ENCODE measurements at regions not wholly inside any gene's neighbourhood (a gene's known extent, or its start where the extent isn't known, plus 50 kb on each side); places are given as distances from the start of the nearest gene placed in this dataset.

GRCh38 chr4:11342401-11342800, 86.3 kb downstream of the HS3ST1 start:
- Mint-ChIP-seq H3K9me3 (no peaks in the 10 kb centered on the region), H3K4me1 (no peaks in the 10 kb centered on the region), H3K27ac (ENCODE audit: low read depth) (no peak overlapping the region), H3K27me3 (peaks cover 11% of the 10 kb centered on the region), H3K36me3 (ENCODE audit: insufficient read depth) (no peaks in the 10 kb centered on the region), H3K4me3 (no peak overlapping the region)
- no peak for DNase-seq (ENCODE audit: low spot score in 2 of 2)
- no peak for ATAC-seq (replicated peaks; ENCODE audit: extremely low read depth, poor library complexity, severe bottlenecking)

DNA sequence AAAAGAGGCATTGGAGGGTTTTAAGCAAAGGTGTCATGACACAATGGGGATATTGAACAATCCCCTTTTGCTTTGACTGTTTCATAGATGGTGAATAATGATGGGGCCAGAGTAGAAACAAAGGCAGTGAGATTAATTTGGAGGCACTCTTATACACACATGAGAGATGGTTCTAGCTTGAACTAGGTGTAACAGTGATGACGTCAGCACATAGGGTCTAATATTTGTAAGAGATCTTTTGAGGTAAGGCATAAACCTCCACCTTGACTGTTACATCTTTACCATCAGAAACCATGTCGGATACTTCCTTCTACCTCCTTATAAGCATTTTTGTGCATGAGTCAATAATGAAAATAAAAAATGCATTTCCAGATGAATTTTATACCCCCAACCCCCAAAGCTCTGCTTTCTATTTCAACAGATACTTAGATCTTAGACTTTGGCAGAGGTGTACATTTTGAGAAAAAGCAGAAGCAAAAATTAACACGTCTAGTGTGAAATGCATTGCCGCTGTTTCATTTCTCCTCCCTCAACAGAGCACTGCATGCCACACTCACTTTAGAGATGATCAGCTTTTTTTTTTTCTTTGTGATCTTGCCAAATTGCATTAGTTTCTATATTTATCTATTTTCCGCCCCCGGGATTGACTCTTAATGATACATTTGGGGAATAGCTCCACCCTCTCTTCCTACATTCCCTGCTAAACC, 87.2 kb downstream of the HS3ST1 start:
- no peaks in the 10 kb centered on the region for H3K36me3 Mint-ChIP-seq (ENCODE audit: insufficient read depth)
- ATAC-seq (replicated peaks; ENCODE audit: extremely low read depth, poor library complexity, severe bottlenecking): no peak
- H3K4me1 Mint-ChIP-seq: peaks cover 5% of the 10 kb centered on the region
- H3K27ac Mint-ChIP-seq (ENCODE audit: low read depth): no peak overlapping the region
- no peaks in the 10 kb centered on the region for H3K9me3 Mint-ChIP-seq
- H3K4me3 Mint-ChIP-seq: no peak overlapping the region
- peaks cover 11% of the 10 kb centered on the region for H3K27me3 Mint-ChIP-seq
- DNase-seq (ENCODE audit: low spot score in 2 of 2): no peak

DNA sequence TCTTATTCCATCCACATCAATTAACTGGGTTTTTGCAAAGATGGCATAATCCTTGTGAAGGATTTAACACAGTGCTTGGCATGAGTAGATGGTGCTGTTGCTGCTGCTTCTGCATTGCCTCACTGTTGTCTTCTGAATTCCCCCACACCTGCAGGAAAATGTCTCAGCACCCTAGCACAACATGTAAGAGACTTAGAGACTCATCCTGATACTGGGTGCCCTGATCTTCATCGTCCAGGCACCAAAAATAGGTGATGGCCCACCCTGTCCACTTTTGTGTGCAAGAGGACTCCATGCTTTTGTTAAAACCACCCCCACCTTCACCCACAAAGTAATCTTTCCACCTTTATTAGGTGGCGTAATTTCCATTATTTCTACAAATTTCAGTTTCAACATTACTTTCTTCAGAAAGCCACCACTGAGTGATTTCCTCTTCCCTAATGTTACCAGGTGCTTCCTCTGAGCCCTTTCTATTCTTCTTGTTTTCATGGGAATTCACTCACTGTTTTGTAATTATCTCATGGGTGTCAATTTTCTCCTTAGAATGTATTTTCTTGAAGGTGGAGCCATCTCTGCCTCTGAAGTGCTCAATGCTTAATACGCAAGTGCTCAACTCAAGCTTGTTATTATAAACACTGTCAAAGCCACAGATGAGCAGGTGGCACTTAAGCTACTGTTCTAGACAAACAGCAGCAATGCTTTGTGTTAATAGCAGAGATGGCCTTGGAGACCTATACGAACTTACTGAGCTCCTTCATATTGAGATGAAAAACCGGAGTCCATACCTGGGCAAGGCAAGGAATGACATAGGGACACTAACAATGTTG, 89.5 kb downstream of the HS3ST1 start:
- ATAC-seq (replicated peaks; ENCODE audit: extremely low read depth, poor library complexity, severe bottlenecking): no peak

GRCh38 chr4:11337287-11337686, 91.4 kb downstream of the HS3ST1 start:
- Mint-ChIP-seq H3K27ac (ENCODE audit: low read depth) (no peak overlapping the region), H3K9me3 (peaks cover 6% of the 10 kb centered on the region), H3K4me3 (no peak overlapping the region), H3K4me1 (peaks cover 5% of the 10 kb centered on the region), H3K36me3 (ENCODE audit: insufficient read depth) (no peaks in the 10 kb centered on the region), H3K27me3 (peaks cover 18% of the 10 kb centered on the region)
- ATAC-seq (replicated peaks; ENCODE audit: extremely low read depth, poor library complexity, severe bottlenecking): no peak
- DNase-seq (ENCODE audit: low spot score in 2 of 2): no peak

More for the DNA sequence above, 89.5 kb downstream of the HS3ST1 start:
- H3K27ac Mint-ChIP-seq (ENCODE audit: low read depth): no peak overlapping the region
- H3K36me3 Mint-ChIP-seq (ENCODE audit: insufficient read depth): no peaks in the 10 kb centered on the region
- no peaks in the 10 kb centered on the region for H3K9me3 Mint-ChIP-seq
- H3K4me1 Mint-ChIP-seq: peaks cover 5% of the 10 kb centered on the region
- H3K27me3 Mint-ChIP-seq: peaks cover 11% of the 10 kb centered on the region
- no peak overlapping the region for H3K4me3 Mint-ChIP-seq
- no peak for DNase-seq (ENCODE audit: low spot score in 2 of 2)

GRCh38 chr4:11336435-11336834, 92.3 kb downstream of the HS3ST1 start:
- Mint-ChIP-seq H3K4me3 (no peak overlapping the region), H3K27ac (ENCODE audit: low read depth) (no peak overlapping the region)

GRCh38 chr4:11334887-11335286, 93.8 kb downstream of the HS3ST1 start:
- H3K4me3 Mint-ChIP-seq: no peak overlapping the region
- peaks cover 18% of the 10 kb centered on the region for H3K27me3 Mint-ChIP-seq
- no peaks in the 10 kb centered on the region for H3K36me3 Mint-ChIP-seq (ENCODE audit: insufficient read depth)
- peaks cover 6% of the 10 kb centered on the region for H3K9me3 Mint-ChIP-seq
- DNase-seq (ENCODE audit: low spot score in 2 of 2) (no peak), ATAC-seq (replicated peaks; ENCODE audit: extremely low read depth, poor library complexity, severe bottlenecking) (no peak)
- H3K4me1 Mint-ChIP-seq: peaks cover 5% of the 10 kb centered on the region
- H3K27ac Mint-ChIP-seq (ENCODE audit: low read depth): no peak overlapping the region

More at GRCh38 chr4:11336435-11336834, 92.3 kb downstream of the HS3ST1 start:
- Mint-ChIP-seq H3K4me1 (peaks cover 5% of the 10 kb centered on the region), H3K9me3 (peaks cover 6% of the 10 kb centered on the region), H3K36me3 (ENCODE audit: insufficient read depth) (no peaks in the 10 kb centered on the region), H3K27me3 (peaks cover 18% of the 10 kb centered on the region)
- DNase-seq (ENCODE audit: low spot score in 2 of 2) (no peak), ATAC-seq (replicated peaks; ENCODE audit: extremely low read depth, poor library complexity, severe bottlenecking) (no peak)

DNA sequence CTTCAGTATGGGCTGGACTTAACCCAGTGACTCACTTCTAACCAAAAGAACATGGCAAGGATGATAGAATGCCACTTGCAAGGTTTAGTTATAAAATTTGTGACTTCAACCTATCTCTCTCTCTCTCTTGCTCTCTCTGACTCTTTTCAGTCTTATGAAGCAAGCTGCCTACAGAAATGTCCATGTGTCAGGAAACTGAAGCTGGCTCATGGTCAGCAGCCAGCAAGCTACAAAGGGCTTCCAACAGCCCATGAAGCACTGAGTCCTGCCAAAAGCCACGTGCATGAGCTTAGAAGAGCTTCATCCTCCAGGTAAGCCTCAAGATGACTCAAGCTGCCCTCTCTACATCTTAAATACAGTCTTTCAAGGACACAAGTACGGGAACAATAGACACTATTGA, 100.3 kb downstream of the HS3ST1 start:
- no peak overlapping the region for H3K27ac Mint-ChIP-seq (ENCODE audit: low read depth)
- no peak overlapping the region for H3K4me3 Mint-ChIP-seq
- ATAC-seq (replicated peaks; ENCODE audit: extremely low read depth, poor library complexity, severe bottlenecking) (no peak), DNase-seq (ENCODE audit: low spot score in 2 of 2) (no peak)
- H3K27me3 Mint-ChIP-seq: peaks cover 24% of the 10 kb centered on the region
- H3K36me3 Mint-ChIP-seq (ENCODE audit: insufficient read depth): no peaks in the 10 kb centered on the region
- no peaks in the 10 kb centered on the region for H3K4me1 Mint-ChIP-seq
- peaks cover 6% of the 10 kb centered on the region for H3K9me3 Mint-ChIP-seq

GRCh38 chr4:11326021-11326420, 102.7 kb downstream of the HS3ST1 start:
- Mint-ChIP-seq H3K27me3 (peaks cover 17% of the 10 kb centered on the region), H3K4me1 (no peaks in the 10 kb centered on the region), H3K9me3 (peaks cover 9% of the 10 kb centered on the region), H3K4me3 (no peak overlapping the region), H3K36me3 (ENCODE audit: insufficient read depth) (no peaks in the 10 kb centered on the region), H3K27ac (ENCODE audit: low read depth) (no peak overlapping the region)
- no peak for ATAC-seq (replicated peaks; ENCODE audit: extremely low read depth, poor library complexity, severe bottlenecking)
- no peak for DNase-seq (ENCODE audit: low spot score in 2 of 2)

DNA sequence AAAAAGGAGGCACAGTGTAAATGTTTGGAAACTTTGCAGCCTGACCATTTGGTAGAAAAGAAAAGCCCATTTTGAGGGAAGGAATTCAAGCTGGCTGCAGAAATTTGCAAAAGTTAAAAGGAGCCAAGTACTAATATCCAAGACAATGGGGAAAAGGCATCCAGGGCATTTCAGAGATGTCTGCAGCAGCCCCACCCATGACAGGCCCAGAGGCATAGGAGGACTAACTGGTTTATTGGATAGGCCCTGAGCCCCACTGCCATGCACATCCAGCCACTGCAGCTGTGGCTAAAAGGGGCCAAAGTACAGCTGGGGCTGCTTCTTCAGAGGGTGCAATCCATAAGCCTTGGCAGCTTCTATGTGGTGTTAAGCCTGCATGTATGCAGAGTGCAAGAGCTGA, 104.9 kb downstream of the HS3ST1 start:
- Mint-ChIP-seq H3K9me3 (peaks cover 9% of the 10 kb centered on the region), H3K4me3 (no peak overlapping the region), H3K27me3 (peaks cover 13% of the 10 kb centered on the region), H3K27ac (ENCODE audit: low read depth) (no peak overlapping the region), H3K36me3 (ENCODE audit: insufficient read depth) (no peaks in the 10 kb centered on the region), H3K4me1 (no peaks in the 10 kb centered on the region)
- DNase-seq (ENCODE audit: low spot score in 2 of 2): no peak
- ATAC-seq (replicated peaks; ENCODE audit: extremely low read depth, poor library complexity, severe bottlenecking): no peak

GRCh38 chr4:11313157-11313943, 115.3 kb downstream of the HS3ST1 start:
- DNase-seq (ENCODE audit: low spot score in 2 of 2) (no peak), ATAC-seq (replicated peaks; ENCODE audit: extremely low read depth, poor library complexity, severe bottlenecking) (no peak)
- H3K27ac Mint-ChIP-seq (ENCODE audit: low read depth): no peak overlapping the region
- peaks cover 2% of the 10 kb centered on the region for H3K36me3 Mint-ChIP-seq (ENCODE audit: insufficient read depth)
- H3K27me3 Mint-ChIP-seq: no peaks in the 10 kb centered on the region
- no peaks in the 10 kb centered on the region for H3K4me1 Mint-ChIP-seq
- no peak overlapping the region for H3K4me3 Mint-ChIP-seq
- peaks cover 12% of the 10 kb centered on the region for H3K9me3 Mint-ChIP-seq

- ATAC-seq (replicated peaks; ENCODE audit: extremely low read depth, poor library complexity, severe bottlenecking): no peak
- no peaks in the 10 kb centered on the region for H3K27me3 Mint-ChIP-seq
- H3K27ac Mint-ChIP-seq (ENCODE audit: low read depth): no peak overlapping the region
- H3K4me3 Mint-ChIP-seq: no peak overlapping the region
- H3K9me3 Mint-ChIP-seq: peaks cover 12% of the 10 kb centered on the region
- H3K36me3 Mint-ChIP-seq (ENCODE audit: insufficient read depth): peaks cover 1% of the 10 kb centered on the region
- H3K4me1 Mint-ChIP-seq: no peaks in the 10 kb centered on the region
- no peak for DNase-seq (ENCODE audit: low spot score in 2 of 2)
Measured at GRCh38 chr4:11312389-11312788, 116.3 kb downstream of the HS3ST1 start.

GRCh38 chr4:11301075-11301660, 127.5 kb downstream of the HS3ST1 start:
- Mint-ChIP-seq H3K27me3 (no peaks in the 10 kb centered on the region), H3K4me3 (no peak overlapping the region), H3K36me3 (ENCODE audit: insufficient read depth) (no peaks in the 10 kb centered on the region), H3K4me1 (no peaks in the 10 kb centered on the region), H3K27ac (ENCODE audit: low read depth) (no peak overlapping the region), H3K9me3 (peaks cover 6% of the 10 kb centered on the region)
- no peak for ATAC-seq (replicated peaks; ENCODE audit: extremely low read depth, poor library complexity, severe bottlenecking)
- no peak for DNase-seq (ENCODE audit: low spot score in 2 of 2)

Measured in central memory CD8-positive, alpha-beta T cell (primary cell).